IMR-90 (cell line): ENCODE measurements at regions not wholly inside any gene's neighbourhood (a gene's known extent, or its start where the extent isn't known, plus 50 kb on each side); places are given as distances from the start of the nearest gene placed in this dataset.

Experiments
- ATAC-seq: fragments of 200-7000 bp; cut with Tn5 transposase; 2 replicates; pipeline ENCODE4 v1.9.1; 2020; ENCODE audit warnings: low read depth, mild to moderate bottlenecking, moderate library complexity
- BruUV-seq: library from RNA; stranded (reverse); fragments of 400-500 nt; replicated peaks from 2 replicates; lab custom pipeline; 2021; lab: Mats Ljungman, UMichigan
- CTCF ChIA-PET: fragments of 300-600 bp; formaldehyde crosslinking; extraction: SDS; loops from one replicate; lab custom pipeline; 2021; ENCODE audit warnings: antibody characterized with exemption; lab: Yijun Ruan, JAX
- POLR2A ChIA-PET: fragments of 300-600 bp; sonication (Branson Sonifier 250); formaldehyde crosslinking; loops from one replicate; lab custom pipeline; 2022; ENCODE audit warnings: antibody characterized with exemption; ENCODE audit not compliant: unreplicated experiment; lab: Charles Lee
- DNase-seq: peaks from one replicate; pipeline ENCODE4 v3.0.0; 2013
- H2AFZ ChIP-seq: replicated peaks from 2 replicates; pipeline ENCODE3; 2013; ENCODE audit warnings: low read length, mild to moderate bottlenecking; ENCODE audit not compliant: poor library complexity
- H2AK5ac ChIP-seq: 2 replicates; pipeline ENCODE4 v1.6.1; 2013; ENCODE audit warnings: low read depth, low read length, inconsistent platforms
- H2AK9ac ChIP-seq: replicated peaks from 2 replicates; pipeline ENCODE3; 2013; ENCODE audit warnings: mild to moderate bottlenecking, low read depth, low read length, moderate library complexity; ENCODE audit not compliant: poor library complexity
- H2BK120ac ChIP-seq: 2 replicates; pipeline ENCODE4 v1.6.1; 2013; ENCODE audit warnings: low read depth, low read length, inconsistent platforms
- H2BK15ac ChIP-seq: 3 replicates; pipeline ENCODE4 v1.6.1; 2013; ENCODE audit warnings: low read depth, low read length, inconsistent platforms
- H2BK20ac ChIP-seq: 2 replicates; pipeline ENCODE4 v1.6.1; 2013; ENCODE audit warnings: low read depth, mild to moderate bottlenecking, inconsistent platforms, low read length, moderate library complexity
- H2BK5ac ChIP-seq: 2 replicates; pipeline ENCODE4 v1.6.1; 2013; ENCODE audit warnings: mild to moderate bottlenecking, low read depth, low read length, inconsistent platforms; ENCODE audit not compliant: poor library complexity, severe bottlenecking
- H3K14ac ChIP-seq: replicated peaks from 2 replicates; pipeline ENCODE4 v1.6.1; 2013; ENCODE audit warnings: low read depth, low read length, inconsistent platforms
- H3K18ac ChIP-seq: 2 replicates; pipeline ENCODE4 v1.6.1; 2013; ENCODE audit warnings: low read depth, low read length, control low read depth
- H3K23ac ChIP-seq: 2 replicates; pipeline ENCODE4 v1.6.1; 2013; ENCODE audit warnings: low read depth, low read length, inconsistent platforms
- H3K27ac ChIP-seq: 2 replicates; pipeline ENCODE4 v1.5.1; 2013; ENCODE audit warnings: mild to moderate bottlenecking, control low read depth, low read length; ENCODE audit not compliant: insufficient read depth
- H3K27me3 ChIP-seq: 2 replicates; pipeline ENCODE4 v1.6.1; 2013; ENCODE audit warnings: low read length; ENCODE audit not compliant: control insufficient read depth, insufficient read depth
- H3K36me3 ChIP-seq: 2 replicates; pipeline ENCODE4 v1.6.1; 2013; ENCODE audit warnings: low read length, mixed read lengths; ENCODE audit not compliant: control insufficient read depth, insufficient read depth
- H3K4ac ChIP-seq: 2 replicates; pipeline ENCODE4 v1.6.1; 2013; ENCODE audit warnings: low read depth, low read length, inconsistent platforms
- H3K4me1 ChIP-seq: 2 replicates; pipeline ENCODE4 v1.6.1; 2013; ENCODE audit warnings: low read length, mixed read lengths; ENCODE audit not compliant: control insufficient read depth, insufficient read depth
- H3K4me2 ChIP-seq: 2 replicates; pipeline ENCODE4 v1.6.1; 2013; ENCODE audit warnings: low read depth, mild to moderate bottlenecking, control low read depth, low read length, moderate library complexity
- H3K4me3 ChIP-seq: 2 replicates; pipeline ENCODE4 v1.5.1; 2013; ENCODE audit warnings: low read depth, mild to moderate bottlenecking, control low read depth, low read length, moderate library complexity; ENCODE audit not compliant: insufficient read depth
- H3K56ac ChIP-seq: 2 replicates; pipeline ENCODE4 v1.6.1; 2013; ENCODE audit warnings: low read length, inconsistent platforms; ENCODE audit not compliant: insufficient read depth; ENCODE audit errors: extremely low read depth
- H3K79me1 ChIP-seq, 2 experiments: 2 replicates each; pipeline ENCODE4 v1.6.1; 2013; ENCODE audit warnings: low read length in 2 of 2, inconsistent platforms in 1 of 2, low read depth in 1 of 2
- H3K9ac ChIP-seq: 2 replicates; pipeline ENCODE4 v1.6.1; 2013; ENCODE audit warnings: low read depth, low read length, control low read depth
- H3K9me1 ChIP-seq: 2 replicates; pipeline ENCODE4 v1.6.1; 2013; ENCODE audit warnings: low read length, inconsistent platforms; ENCODE audit not compliant: insufficient read depth
- H3K9me3 ChIP-seq: 2 replicates; pipeline ENCODE4 v1.6.1; 2013; ENCODE audit warnings: low read length; ENCODE audit not compliant: control insufficient read depth, insufficient read depth
- H4K20me1 ChIP-seq: 2 replicates; pipeline ENCODE4 v1.6.1; 2013; ENCODE audit warnings: low read length, inconsistent platforms; ENCODE audit not compliant: insufficient read depth
- H4K5ac ChIP-seq: 2 replicates; pipeline ENCODE4 v1.6.1; 2013; ENCODE audit warnings: mild to moderate bottlenecking, low read depth, low read length, control low read depth
- H4K8ac ChIP-seq, 2 experiments: 2 replicates each; pipeline ENCODE4 v1.6.1; 2013; ENCODE audit warnings: low read depth in 2 of 2, low read length in 2 of 2, control low read depth in 1 of 2, inconsistent platforms in 1 of 2
- H4K91ac ChIP-seq: 2 replicates; pipeline ENCODE4 v1.6.1; 2013; ENCODE audit warnings: low read depth, low read length, inconsistent platforms; ENCODE audit not compliant: insufficient read depth
- BHLHE40 ChIP-seq: fragments of 150-350 bp; IDR thresholded peaks from 2 replicates; pipeline ENCODE4 v1.6.1; 2016; ENCODE audit warnings: mild to moderate bottlenecking, low read depth, low read length
- CEBPB ChIP-seq: IDR thresholded peaks from 2 replicates; pipeline ENCODE4 v1.6.1; 2012; ENCODE audit warnings: low read depth, low read length, improper control_type of control experiment
- CHD1 ChIP-seq: IDR thresholded peaks from 2 replicates; pipeline ENCODE4 v1.6.1; 2012; ENCODE audit warnings: low read depth, low read length, improper control_type of control experiment
- FOS ChIP-seq: fragments of 150-350 bp; IDR thresholded peaks from 2 replicates; pipeline ENCODE4 v1.6.1; 2016; ENCODE audit warnings: low read depth, low read length
- MAFK ChIP-seq: IDR thresholded peaks from 2 replicates; pipeline ENCODE4 v1.6.1; 2012; ENCODE audit warnings: low read depth, low read length, improper control_type of control experiment
- MAZ ChIP-seq: IDR thresholded peaks from 2 replicates; pipeline ENCODE4 v1.6.1; 2012; ENCODE audit warnings: low read depth, mild to moderate bottlenecking, low read length, improper control_type of control experiment, moderate library complexity, borderline replicate concordance
- MXI1 ChIP-seq: IDR thresholded peaks from 2 replicates; pipeline ENCODE4 v1.6.1; 2012; ENCODE audit warnings: low read depth, mild to moderate bottlenecking, low read length, moderate library complexity, borderline replicate concordance
- NFE2L2 ChIP-seq: fragments of 150-350 bp; IDR thresholded peaks from 2 replicates; pipeline ENCODE4 v1.6.1; 2016; ENCODE audit warnings: low read depth, mild to moderate bottlenecking, low read length
- POLR2A ChIP-seq: IDR thresholded peaks from 2 replicates; pipeline ENCODE4 v1.6.1; 2012; ENCODE audit warnings: mild to moderate bottlenecking, low read depth, low read length
- RAD21 ChIP-seq: IDR thresholded peaks from 2 replicates; pipeline ENCODE4 v1.6.1; 2012; ENCODE audit warnings: low read length, improper control_type of control experiment
- RCOR1 ChIP-seq: IDR thresholded peaks from 2 replicates; pipeline ENCODE4 v1.6.1; 2012; ENCODE audit warnings: mild to moderate bottlenecking, low read length, improper control_type of control experiment; ENCODE audit not compliant: insufficient replicate concordance
- RFX5 ChIP-seq: IDR thresholded peaks from 2 replicates; pipeline ENCODE4 v1.8.0; 2012; ENCODE audit warnings: low read depth, mild to moderate bottlenecking, low read length, moderate library complexity
- SMC3 ChIP-seq: fragments of 150-350 bp; IDR thresholded peaks from 2 replicates; pipeline ENCODE4 v1.6.1; 2016; ENCODE audit warnings: low read depth, mild to moderate bottlenecking, antibody characterized with exemption, low read length, moderate library complexity
- WGBS, 2 experiments: methylation state at CpG; one replicate each; pipeline versions ENCODE4 v1.1.5 to v1.1.7; 2013; ENCODE audit warnings: missing lambda C conversion rate in 2 of 2; ENCODE audit not compliant: insufficient read length in 1 of 2; ENCODE audit errors: extremely low coverage in 2 of 2; 5-methylcytosine and 5-hydroxymethylcytosine counted together
- dilution Hi-C: fragments of 300-500 bp; cut with HindIII; formaldehyde crosslinking; loops from one replicate; pipeline ENCODE4 v1.14.3; 2018; ENCODE audit warnings: low sequenced_read_pairs; ENCODE audit not compliant: unreplicated experiment
- in situ Hi-C: fragments of 300-500 bp; cut with MboI; formaldehyde crosslinking; loops from 3 replicates; pipeline ENCODE4 v1.14.3; 2019; ENCODE audit warnings: low sequenced_read_pairs, inconsistent platforms, mixed read lengths
- intact Hi-C: fragments of 100-400 bp; cut with micrococcal nuclease; formaldehyde crosslinking; loops from 2 replicates; pipeline ENCODE4 v1.10.0; 2022
- TF ChIP-seq, protein P1 (sequence below): fragments of 150-350 bp; IDR thresholded peaks from 2 replicates; pipeline ENCODE4 v1.6.1; 2017; ENCODE audit warnings: mild to moderate bottlenecking, antibody characterized with exemption, low read length, low read depth
- TF ChIP-seq, protein P2 (sequence below): conservative IDR thresholded peaks from 2 replicates; pipeline ENCODE4 v1.5.1; 2012; ENCODE audit warnings: mild to moderate bottlenecking, low read depth, low read length, improper control_type of control experiment
- TF ChIP-seq, protein P3 (sequence below): fragments of 150-350 bp; IDR thresholded peaks from 2 replicates; pipeline ENCODE4 v1.6.1; 2016; ENCODE audit warnings: low read depth, mild to moderate bottlenecking, low read length, moderate library complexity, borderline replicate concordance

GRCh38 chr11:42521994-42522393 is 789.8 kb upstream of the API5 start:
- BruUV-seq: no TSS peak
- POLR2A ChIA-PET: no interaction called here
- Histone ChIP-seq H3K4me1 (no peaks in the 10 kb centered on the region), H3K9me3 (peaks cover 5% of the 10 kb centered on the region), H2BK120ac (no peak overlapping the region), H2BK15ac (no peak overlapping the region), H2BK20ac (no peak overlapping the region), H3K56ac (no peak overlapping the region), H2BK5ac (no peak overlapping the region), H2AFZ (no peak overlapping the region), H3K4ac (no peak overlapping the region), H3K36me3 (no peaks in the 10 kb centered on the region), H2AK5ac (no peak overlapping the region), H3K4me2 (no peak overlapping the region), H4K91ac (no peak overlapping the region), H3K79me1 (no peaks in the 10 kb centered on the region), H3K9me1 (no peaks in the 10 kb centered on the region), H4K20me1 (no peaks in the 10 kb centered on the region), H3K14ac (no peak overlapping the region), H4K8ac (no peak overlapping the region), H3K18ac (no peak overlapping the region), H3K23ac (no peak overlapping the region), H2AK9ac (no peak overlapping the region), H3K4me3 (no peak overlapping the region), H3K27ac (no peak overlapping the region), H4K5ac (no peak overlapping the region), H3K9ac (no peak overlapping the region), H3K27me3 (no peaks in the 10 kb centered on the region)
- DNase-seq (no peak), ATAC-seq (no peak)
- no CpG with 5 or more reads among the region's 4 CpGs for WGBS, 2 experiments
- no peak for TF ChIP-seq MXI1
- no peak for TF ChIP-seq BHLHE40
- no peak for TF ChIP-seq CEBPB
- no peak for TF ChIP-seq SMC3
- TF ChIP-seq, protein P1, sequence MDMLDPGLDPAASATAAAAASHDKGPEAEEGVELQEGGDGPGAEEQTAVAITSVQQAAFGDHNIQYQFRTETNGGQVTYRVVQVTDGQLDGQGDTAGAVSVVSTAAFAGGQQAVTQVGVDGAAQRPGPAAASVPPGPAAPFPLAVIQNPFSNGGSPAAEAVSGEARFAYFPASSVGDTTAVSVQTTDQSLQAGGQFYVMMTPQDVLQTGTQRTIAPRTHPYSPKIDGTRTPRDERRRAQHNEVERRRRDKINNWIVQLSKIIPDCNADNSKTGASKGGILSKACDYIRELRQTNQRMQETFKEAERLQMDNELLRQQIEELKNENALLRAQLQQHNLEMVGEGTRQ: no peak
- no peak for TF ChIP-seq RFX5
- TF ChIP-seq CHD1: no peak
- TF ChIP-seq MAFK: no peak
- no peak for TF ChIP-seq RCOR1
- TF ChIP-seq, protein P2, sequence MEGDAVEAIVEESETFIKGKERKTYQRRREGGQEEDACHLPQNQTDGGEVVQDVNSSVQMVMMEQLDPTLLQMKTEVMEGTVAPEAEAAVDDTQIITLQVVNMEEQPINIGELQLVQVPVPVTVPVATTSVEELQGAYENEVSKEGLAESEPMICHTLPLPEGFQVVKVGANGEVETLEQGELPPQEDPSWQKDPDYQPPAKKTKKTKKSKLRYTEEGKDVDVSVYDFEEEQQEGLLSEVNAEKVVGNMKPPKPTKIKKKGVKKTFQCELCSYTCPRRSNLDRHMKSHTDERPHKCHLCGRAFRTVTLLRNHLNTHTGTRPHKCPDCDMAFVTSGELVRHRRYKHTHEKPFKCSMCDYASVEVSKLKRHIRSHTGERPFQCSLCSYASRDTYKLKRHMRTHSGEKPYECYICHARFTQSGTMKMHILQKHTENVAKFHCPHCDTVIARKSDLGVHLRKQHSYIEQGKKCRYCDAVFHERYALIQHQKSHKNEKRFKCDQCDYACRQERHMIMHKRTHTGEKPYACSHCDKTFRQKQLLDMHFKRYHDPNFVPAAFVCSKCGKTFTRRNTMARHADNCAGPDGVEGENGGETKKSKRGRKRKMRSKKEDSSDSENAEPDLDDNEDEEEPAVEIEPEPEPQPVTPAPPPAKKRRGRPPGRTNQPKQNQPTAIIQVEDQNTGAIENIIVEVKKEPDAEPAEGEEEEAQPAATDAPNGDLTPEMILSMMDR: no peak
- no peak for TF ChIP-seq NFE2L2
- TF ChIP-seq FOS: no peak
- no peak for TF ChIP-seq MAZ
- no peak for TF ChIP-seq POLR2A
- no peak for TF ChIP-seq RAD21
- TF ChIP-seq, protein P3, sequence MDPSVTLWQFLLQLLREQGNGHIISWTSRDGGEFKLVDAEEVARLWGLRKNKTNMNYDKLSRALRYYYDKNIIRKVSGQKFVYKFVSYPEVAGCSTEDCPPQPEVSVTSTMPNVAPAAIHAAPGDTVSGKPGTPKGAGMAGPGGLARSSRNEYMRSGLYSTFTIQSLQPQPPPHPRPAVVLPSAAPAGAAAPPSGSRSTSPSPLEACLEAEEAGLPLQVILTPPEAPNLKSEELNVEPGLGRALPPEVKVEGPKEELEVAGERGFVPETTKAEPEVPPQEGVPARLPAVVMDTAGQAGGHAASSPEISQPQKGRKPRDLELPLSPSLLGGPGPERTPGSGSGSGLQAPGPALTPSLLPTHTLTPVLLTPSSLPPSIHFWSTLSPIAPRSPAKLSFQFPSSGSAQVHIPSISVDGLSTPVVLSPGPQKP: no peak
- CTCF ChIA-PET: no interaction called here
- dilution Hi-C loops: no loop called here
- intact Hi-C loops: no loop called here
- in situ Hi-C loops: no loop called here
